Activated naive CD4-positive, alpha-beta T cell treated with anti-CD3 and anti-CD28 coated beads for 36 hours (primary cell): ENCODE measurements at regions not wholly inside any gene's neighbourhood (a gene's known extent, or its start where the extent isn't known, plus 50 kb on each side); places are given as distances from the start of the nearest gene placed in this dataset.
"Not testable (repeated sequence)": the region's sequence is repeated elsewhere in the genome, so short reads cannot be mapped to it uniquely, and the experiment has no call there.

Experiments used
- CTCF ChIA-PET: fragments of 350-600 bp; sonication (Branson Sonifier 250); formaldehyde crosslinking; loops from one replicate; lab custom pipeline; 2021; ENCODE audit warnings: antibody characterized with exemption; lab: Charles Lee
- DNase-seq: peaks from one replicate; pipeline ENCODE4 v3.0.0-alpha.2; 2020
- H3K27ac Mint-ChIP-seq: one replicate; pipeline ENCODE4 v1.8.0; 2021; ENCODE audit warnings: mild to moderate bottlenecking, mixed read lengths
- H3K27me3 Mint-ChIP-seq: one replicate; pipeline ENCODE4 v1.8.0; 2021; ENCODE audit warnings: low read depth, mixed read lengths
- H3K36me3 Mint-ChIP-seq: one replicate; pipeline ENCODE4 v1.8.0; 2021; ENCODE audit warnings: low read depth, mixed read lengths
- H3K4me1 Mint-ChIP-seq: one replicate; pipeline ENCODE4 v1.8.0; 2021; ENCODE audit warnings: low read depth, mixed read lengths
- H3K4me3 Mint-ChIP-seq: one replicate; pipeline ENCODE4 v1.8.0; 2021; ENCODE audit warnings: mild to moderate bottlenecking, moderate library complexity, mixed read lengths
- H3K9me3 Mint-ChIP-seq: one replicate; pipeline ENCODE4 v1.8.0; 2021; ENCODE audit warnings: mixed read lengths
- intact Hi-C: fragments of 100-400 bp; cut with micrococcal nuclease; formaldehyde crosslinking; loops from one replicate; pipeline ENCODE4 v1.15.1; 2023

- intact Hi-C loops = no loop called here
- CTCF ChIA-PET = interaction anchor here (0.6 to 0.8 kb wide), 2 partner anchors 141 to 187 kb away, joined by 3 to 5 read pairs; no protein-coding TSS in a partner anchor
- H3K27me3 Mint-ChIP-seq = peaks cover 15% of the 10 kb centered on the region
These were observed 104.9 kb upstream of the ITPRID2 start for GRCh38 chr2:181786371-181787228.

GRCh38 chr2:181787310-181788048 is 104.1 kb upstream of the ITPRID2 start:
- H3K4me3 Mint-ChIP-seq = no peak overlapping the region
- no peaks in the 10 kb centered on the region for H3K36me3 Mint-ChIP-seq
- peaks cover 15% of the 10 kb centered on the region for H3K27me3 Mint-ChIP-seq
- CTCF ChIA-PET = interaction anchor here (0.6 kb wide), 1 partner anchor 141 kb away, joined by 5 read pairs; no protein-coding TSS in a partner anchor
- intact Hi-C loops = no loop called here
- peaks cover 19% of the 10 kb centered on the region for H3K4me1 Mint-ChIP-seq
- H3K27ac Mint-ChIP-seq = no peak overlapping the region
- no peaks in the 10 kb centered on the region for H3K9me3 Mint-ChIP-seq
- no peak for DNase-seq

More at GRCh38 chr2:181786371-181787228, 104.9 kb upstream of the ITPRID2 start:
- Mint-ChIP-seq H3K4me1 (peaks cover 15% of the 10 kb centered on the region), H3K9me3 (no peaks in the 10 kb centered on the region), H3K27ac (no peak overlapping the region), H3K4me3 (no peak overlapping the region), H3K36me3 (no peaks in the 10 kb centered on the region)
- DNase-seq = no peak

DNA sequence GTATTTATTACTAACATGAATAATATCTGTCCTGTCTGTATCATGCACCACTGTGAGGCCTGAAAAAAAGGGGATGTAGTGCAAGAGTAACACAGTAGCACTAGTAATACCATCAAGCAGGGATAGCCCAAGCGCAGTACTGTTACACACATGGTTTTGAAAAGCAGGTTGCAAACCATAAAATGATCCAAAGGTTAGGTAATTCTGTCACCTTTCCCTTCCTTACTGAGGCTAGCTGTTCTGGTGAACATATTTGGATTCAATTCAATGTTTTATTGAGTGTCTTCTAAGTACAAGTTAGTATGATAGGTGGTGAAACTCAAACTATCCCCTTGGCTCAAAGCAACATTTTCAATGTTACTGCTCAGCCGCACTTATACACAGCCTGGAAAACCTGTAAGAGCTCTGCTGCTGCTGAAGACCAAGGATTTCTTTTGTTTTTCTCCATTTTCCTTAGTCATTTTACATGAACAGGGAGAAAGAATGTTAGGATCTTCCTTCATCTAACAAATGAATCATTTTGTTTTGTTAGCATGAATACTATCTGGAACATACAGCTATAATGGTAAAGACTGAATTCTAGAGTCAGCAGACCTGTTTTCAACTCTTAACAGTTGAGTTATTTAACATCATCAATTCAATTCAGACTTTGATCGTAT is 102.5 kb upstream of the ITPRID2 start:
- Mint-ChIP-seq H3K36me3 (no peaks in the 10 kb centered on the region), H3K27me3 (peaks cover 14% of the 10 kb centered on the region), H3K4me3 (no peak overlapping the region), H3K4me1 (peaks cover 19% of the 10 kb centered on the region), H3K9me3 (peaks cover 6% of the 10 kb centered on the region), H3K27ac (no peak overlapping the region)
- DNase-seq = no peak
- intact Hi-C loops = no loop called here
- CTCF ChIA-PET = no interaction called here

DNA sequence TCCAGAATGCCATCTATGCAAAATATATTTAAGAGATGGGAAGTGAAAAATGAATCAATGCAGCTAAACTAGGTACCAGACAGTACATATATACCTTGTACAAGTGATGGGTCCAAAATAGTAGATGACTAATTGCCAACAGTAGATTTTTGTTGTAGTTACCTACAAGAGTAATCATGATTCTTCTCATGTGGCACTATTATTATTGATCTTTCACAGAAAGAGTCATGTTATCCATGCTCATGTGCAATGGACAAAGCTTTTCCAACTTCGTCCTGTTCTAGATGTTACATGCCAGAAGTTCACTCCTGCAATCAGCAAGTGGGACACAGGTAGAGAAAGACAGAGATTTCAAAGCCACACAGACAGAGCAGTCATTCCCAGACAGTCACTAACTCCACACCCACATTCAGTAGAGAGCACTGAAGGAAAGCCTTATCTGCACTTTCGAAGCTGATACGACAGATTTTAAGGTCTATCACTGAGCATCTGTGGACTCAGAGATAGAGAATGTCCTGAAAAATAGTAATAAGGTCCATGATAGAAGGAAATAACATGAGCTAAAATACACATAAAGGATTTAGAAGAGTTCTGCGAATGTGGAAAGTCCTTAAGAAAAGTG is 101.6 kb upstream of the ITPRID2 start:
- Mint-ChIP-seq H3K4me3 (no peak overlapping the region), H3K4me1 (peaks cover 19% of the 10 kb centered on the region), H3K27me3 (peaks cover 14% of the 10 kb centered on the region), H3K36me3 (no peaks in the 10 kb centered on the region), H3K9me3 (peaks cover 6% of the 10 kb centered on the region), H3K27ac (no peak overlapping the region)
- CTCF ChIA-PET = no interaction called here
- intact Hi-C loops = loop anchor here (2.0 kb wide), 3 partner anchors 21 to 809 kb away; partner anchors contain the start of gene UBE2E3
- DNase-seq = no peak

DNA sequence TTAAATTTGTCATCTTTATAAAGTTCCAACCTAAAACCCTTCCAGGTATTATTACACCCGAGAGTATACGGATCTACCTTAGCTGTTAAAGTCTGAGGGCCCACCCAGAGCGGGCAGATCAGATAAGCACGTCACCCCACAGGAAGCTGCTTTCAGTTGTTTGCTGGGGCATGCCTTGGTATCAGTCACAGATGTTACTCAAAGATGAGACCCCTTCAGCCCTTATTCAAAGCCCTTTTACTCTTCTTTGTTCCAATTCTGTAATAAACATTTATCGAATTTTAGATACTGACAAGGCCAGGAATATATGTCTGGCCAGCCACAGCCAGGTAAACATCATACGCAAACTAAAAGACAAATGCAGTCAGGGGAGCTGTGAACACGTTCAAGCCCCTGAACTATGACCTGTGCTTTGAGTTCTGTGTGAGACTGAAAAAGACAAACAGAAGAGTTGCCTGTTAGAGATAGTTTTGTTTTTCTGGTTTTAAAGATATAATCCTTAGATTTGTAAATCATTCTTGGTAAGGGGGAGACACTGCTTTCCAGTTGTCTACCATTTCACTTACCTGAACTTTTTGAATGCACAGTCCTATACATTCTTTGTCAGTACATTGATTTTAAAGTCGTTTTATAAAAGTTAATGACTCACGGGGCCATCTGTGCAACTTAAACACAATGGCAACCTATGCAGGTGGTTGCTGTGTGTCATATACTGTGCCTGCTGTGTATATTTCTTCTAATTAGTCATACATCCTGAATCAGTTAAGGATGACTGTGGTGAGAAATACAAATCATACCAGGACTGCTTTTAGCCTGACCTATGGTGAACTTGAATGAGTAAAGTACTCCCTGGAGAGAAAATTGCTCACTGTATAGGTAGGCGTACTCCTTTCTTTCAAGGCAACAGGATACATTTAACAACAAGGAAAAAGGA is 100.5 kb upstream of the ITPRID2 start:
- H3K9me3 Mint-ChIP-seq = peaks cover 6% of the 10 kb centered on the region
- no peaks in the 10 kb centered on the region for H3K36me3 Mint-ChIP-seq
- DNase-seq = peak; percentile 55
- no peak overlapping the region for H3K27ac Mint-ChIP-seq
- peaks cover 12% of the 10 kb centered on the region for H3K27me3 Mint-ChIP-seq
- no peak overlapping the region for H3K4me3 Mint-ChIP-seq
- H3K4me1 Mint-ChIP-seq = peaks cover 19% of the 10 kb centered on the region
- intact Hi-C loops = loop anchor here (1.0 to 2.0 kb wide), 7 partner anchors 20 to 810 kb away; partner anchors contain the start of gene UBE2E3
- CTCF ChIA-PET = no interaction called here

DNA sequence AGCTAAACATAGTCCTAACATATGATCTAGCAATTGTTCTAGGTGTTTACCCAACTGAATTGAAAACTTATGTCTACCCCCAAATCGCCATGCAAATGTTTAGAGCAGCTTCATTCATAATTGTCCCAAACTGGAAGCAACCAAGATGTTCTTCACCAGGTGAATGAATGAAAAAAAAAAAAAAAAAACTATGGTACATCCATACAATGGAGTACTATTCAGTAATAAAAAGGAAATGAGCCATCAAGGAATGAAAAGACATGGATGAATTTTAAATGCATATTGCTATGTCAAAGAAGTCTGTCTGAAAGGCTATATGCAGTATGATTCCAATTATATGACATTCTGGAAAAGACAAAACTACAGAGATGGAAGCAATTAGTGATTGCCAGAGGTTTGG is 98.6 kb upstream of the ITPRID2 start:
- CTCF ChIA-PET = interaction anchor here (0.6 kb wide), 1 partner anchor 59 kb away, joined by 4 read pairs; no protein-coding TSS in a partner anchor
- DNase-seq = no peak
- H3K36me3 Mint-ChIP-seq = no peaks in the 10 kb centered on the region
- intact Hi-C loops = no loop called here
- no peak overlapping the region for H3K27ac Mint-ChIP-seq
- H3K9me3 Mint-ChIP-seq = peaks cover 6% of the 10 kb centered on the region
- H3K4me3 Mint-ChIP-seq = no peak overlapping the region
- peaks cover 5% of the 10 kb centered on the region for H3K27me3 Mint-ChIP-seq
- peaks cover 19% of the 10 kb centered on the region for H3K4me1 Mint-ChIP-seq

GRCh38 chr2:181798022-181798421 is 93.5 kb upstream of the ITPRID2 start:
- Mint-ChIP-seq H3K36me3 (no peaks in the 10 kb centered on the region), H3K27me3 (peaks cover 3% of the 10 kb centered on the region), H3K9me3 (peaks cover 8% of the 10 kb centered on the region), H3K27ac (no peak overlapping the region), H3K4me3 (no peak overlapping the region), H3K4me1 (no peaks in the 10 kb centered on the region)
- CTCF ChIA-PET = interaction anchor here (0.8 kb wide), 1 partner anchor 14 kb away, joined by 3 read pairs; no protein-coding TSS in a partner anchor
- no peak for DNase-seq
- intact Hi-C loops = no loop called here

DNA sequence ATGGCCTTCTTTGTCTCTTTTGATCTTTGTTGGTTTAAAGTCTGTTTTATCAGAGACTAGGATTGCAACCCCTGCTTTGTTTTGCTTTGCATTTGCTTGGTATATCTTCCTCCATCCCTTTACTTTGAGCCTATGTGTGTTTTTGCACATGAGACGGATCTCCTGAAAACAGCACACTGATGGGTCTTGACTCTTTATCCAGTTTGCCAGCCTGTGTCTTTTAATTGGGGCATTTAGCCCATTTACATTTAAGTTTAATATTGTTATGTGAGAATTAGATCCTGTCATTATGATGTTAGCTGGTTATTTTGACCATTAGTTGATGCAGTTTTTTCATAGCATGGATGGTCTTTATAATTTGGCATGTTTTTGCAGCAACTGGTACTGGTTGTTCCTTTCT is 89.2 kb upstream of the ITPRID2 start:
- H3K4me1 Mint-ChIP-seq, CTCF ChIA-PET, H3K27ac Mint-ChIP-seq, intact Hi-C loops, H3K36me3 Mint-ChIP-seq, H3K4me3 Mint-ChIP-seq, DNase-seq, H3K27me3 Mint-ChIP-seq, H3K9me3 Mint-ChIP-seq: not testable (repeated sequence)

DNA sequence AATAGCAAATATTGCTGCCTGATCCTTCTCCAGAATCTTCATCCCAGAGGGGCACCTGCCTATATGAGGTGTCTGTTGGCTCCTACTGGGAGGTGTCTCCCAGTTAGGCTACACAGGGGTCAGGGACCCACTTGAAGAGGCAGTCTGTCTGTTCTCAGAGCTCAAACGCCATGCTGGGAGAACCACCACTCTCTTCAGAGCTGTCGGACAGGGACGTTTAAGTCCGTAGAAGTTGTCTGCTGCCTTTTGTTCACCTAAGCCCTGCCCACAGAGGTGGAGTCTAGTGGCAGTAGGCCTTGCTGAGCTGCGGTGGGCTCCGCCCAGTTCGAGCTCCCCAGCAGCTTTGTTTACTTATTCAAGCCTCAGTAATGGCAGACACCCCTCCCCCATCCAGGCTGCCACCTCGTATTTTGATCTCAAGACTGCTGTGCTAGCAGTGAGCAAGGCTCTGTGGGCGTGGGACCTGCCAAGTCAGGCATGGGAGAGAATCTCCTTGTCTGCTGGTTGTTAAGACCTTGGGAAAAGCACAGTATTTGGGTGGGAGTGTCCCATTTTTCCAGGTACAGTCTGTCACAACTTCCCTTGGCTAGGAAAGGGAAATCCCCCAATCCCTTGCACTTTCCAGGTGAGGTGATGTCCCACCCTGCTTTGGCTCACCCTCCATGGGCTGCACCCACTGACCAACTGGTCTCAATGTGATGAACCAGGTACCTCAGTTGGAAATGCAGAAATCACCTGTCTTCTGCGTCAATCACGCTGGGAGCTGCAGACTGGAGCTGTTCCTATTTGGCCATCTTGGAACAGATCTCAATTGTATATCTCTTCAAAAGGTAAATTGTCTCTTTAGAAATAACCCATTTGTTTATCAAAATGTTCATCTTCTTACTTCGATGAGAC is 87.4 kb upstream of the ITPRID2 start:
- H3K4me3 Mint-ChIP-seq, H3K36me3 Mint-ChIP-seq, DNase-seq, H3K27ac Mint-ChIP-seq, CTCF ChIA-PET, H3K4me1 Mint-ChIP-seq, H3K9me3 Mint-ChIP-seq, intact Hi-C loops, H3K27me3 Mint-ChIP-seq: not testable (repeated sequence)

GRCh38 chr2:181805228-181806038 is 86.1 kb upstream of the ITPRID2 start:
- Mint-ChIP-seq H3K4me3 (no peak overlapping the region), H3K4me1 (no peaks in the 10 kb centered on the region), H3K9me3 (peaks cover 5% of the 10 kb centered on the region), H3K27ac (no peak overlapping the region), H3K36me3 (no peaks in the 10 kb centered on the region), H3K27me3 (peaks cover 7% of the 10 kb centered on the region)
- DNase-seq = no peak
- CTCF ChIA-PET = no interaction called here
- intact Hi-C loops = no loop called here
